Ureter (tissue), 1 donor: ENCODE measurements at regions not wholly inside any gene's neighbourhood (a gene's known extent, or its start where the extent isn't known, plus 50 kb on each side); places are given as distances from the start of the nearest gene placed in this dataset.

ENCODE experiments used
- DNase-seq: peaks from one replicate; pipeline ENCODE4 v3.0.0-alpha.2; 2020; ENCODE audit warnings: low spot score
- donor health status: DM: yes; HTN: yes; CAD: no.

- no peak for DNase-seq
Observed at GRCh38 chr2:193336781-193337180, 1142.0 kb upstream of the TMEFF2 start.

GRCh38 chr2:193334401-193334800 lies 1139.7 kb upstream of the TMEFF2 start:
- DNase-seq = no peak

- DNase-seq = no peak
Observed at GRCh38 chr2:193333539-193333938, 1138.8 kb upstream of the TMEFF2 start.

GRCh38 chr2:193332941-193333340 lies 1138.2 kb upstream of the TMEFF2 start:
- DNase-seq = no peak

GRCh38 chr2:193331676-193332075 lies 1136.9 kb upstream of the TMEFF2 start:
- DNase-seq = no peak

GRCh38 chr2:193326296-193326695 lies 1131.6 kb upstream of the TMEFF2 start:
- DNase-seq = no peak

- no peak for DNase-seq
Observed at GRCh38 chr2:193315428-193316091, 1120.8 kb upstream of the TMEFF2 start.

GRCh38 chr2:193303464-193303863 lies 1108.7 kb upstream of the TMEFF2 start:
- no peak for DNase-seq

- DNase-seq = no peak
Observed at GRCh38 chr2:193294371-193294770, 1099.6 kb upstream of the TMEFF2 start.

- no peak for DNase-seq
Observed at GRCh38 chr2:193279361-193279760, 1084.6 kb upstream of the TMEFF2 start.

- DNase-seq = no peak
Observed at GRCh38 chr2:193276988-193277387, 1082.3 kb upstream of the TMEFF2 start.

GRCh38 chr2:193276560-193276959 lies 1081.8 kb upstream of the TMEFF2 start:
- no peak for DNase-seq

- DNase-seq = no peak
Observed at GRCh38 chr2:193276069-193276468, 1081.3 kb upstream of the TMEFF2 start.

GRCh38 chr2:193272011-193272410 lies 1077.3 kb upstream of the TMEFF2 start:
- DNase-seq = no peak

GRCh38 chr2:193270816-193271215 lies 1076.1 kb upstream of the TMEFF2 start:
- DNase-seq = no peak

GRCh38 chr2:193267496-193268002 lies 1072.8 kb upstream of the TMEFF2 start:
- no peak for DNase-seq

GRCh38 chr2:193253014-193253530 lies 1058.3 kb upstream of the TMEFF2 start:
- no peak for DNase-seq

- DNase-seq = no peak
Observed at GRCh38 chr2:193251909-193252308, 1057.2 kb upstream of the TMEFF2 start.

- no peak for DNase-seq
Observed at GRCh38 chr2:193250389-193250788, 1055.7 kb upstream of the TMEFF2 start.

GRCh38 chr2:193240752-193241151 lies 1046.0 kb upstream of the TMEFF2 start:
- DNase-seq = no peak

GRCh38 chr2:193231634-193232033 lies 1036.9 kb upstream of the TMEFF2 start:
- no peak for DNase-seq

GRCh38 chr2:193228276-193228675 lies 1033.5 kb upstream of the TMEFF2 start:
- DNase-seq = no peak

GRCh38 chr2:193222454-193222853 lies 1027.7 kb upstream of the TMEFF2 start:
- no peak for DNase-seq

- DNase-seq = no peak
Observed at GRCh38 chr2:193219413-193219812, 1024.7 kb upstream of the TMEFF2 start.
